ENCODE measurements at regions not wholly inside any gene's neighbourhood (a gene's known extent, or its start where the extent isn't known, plus 50 kb on each side); places are given as distances from the start of the nearest gene placed in this dataset.

GRCh38 chr3:178244733-178245709 lies 291.2 kb upstream of the KCNMB2 start:
- no peak overlapping the region for H3K27ac ChIP-seq
- DNase-seq: no peak
- WGBS, 2 donors: 66 to 71% methylated on average over 11 of the region's 11 CpGs

GRCh38 chr3:178246004-178246403 lies 290.2 kb upstream of the KCNMB2 start:
- no peaks in the 10 kb centered on the region for H3K27me3 ChIP-seq
- WGBS, 2 donors: 85 to 93% methylated on average over 3 of the region's 3 CpGs
- DNase-seq: no peak

More at GRCh38 chr3:178244733-178245709, 291.2 kb upstream of the KCNMB2 start:
- Histone ChIP-seq H3K4me3 (no peak overlapping the region), H3K4me1 (no peaks in the 10 kb centered on the region), H3K27me3 (no peaks in the 10 kb centered on the region), H3K9me3 (no peaks in the 10 kb centered on the region), H3K36me3 (ENCODE audit: low read depth, missing control alignments) (no peaks in the 10 kb centered on the region)
- no peak for TF ChIP-seq POLR2A (IDR thresholded peaks at IDR 0.05)
- TF ChIP-seq CTCF (IDR thresholded peaks at IDR 0.05): no peak
- intact Hi-C loops (cut with DNase I; ENCODE audit: low total_unique reads): no loop called here

GRCh38 chr3:178255315-178255714 lies 280.9 kb upstream of the KCNMB2 start:
- Histone ChIP-seq H3K27me3 (no peaks in the 10 kb centered on the region), H3K4me1 (no peaks in the 10 kb centered on the region), H3K27ac (no peak overlapping the region), H3K9me3 (no peaks in the 10 kb centered on the region), H3K36me3 (ENCODE audit: low read depth, missing control alignments) (no peaks in the 10 kb centered on the region), H3K4me3 (no peak overlapping the region)
- WGBS, 2 donors: 81 to 85% methylated on average over 2 of the region's 2 CpGs
- no peak for TF ChIP-seq POLR2A (IDR thresholded peaks at IDR 0.05)
- TF ChIP-seq CTCF (IDR thresholded peaks at IDR 0.05): no peak
- DNase-seq: no peak
- intact Hi-C loops (cut with DNase I; ENCODE audit: low total_unique reads): no loop called here

More at GRCh38 chr3:178246004-178246403, 290.2 kb upstream of the KCNMB2 start:
- H3K36me3 ChIP-seq (ENCODE audit: low read depth, missing control alignments): no peaks in the 10 kb centered on the region
- intact Hi-C loops (cut with DNase I; ENCODE audit: low total_unique reads): no loop called here
- H3K4me1 ChIP-seq: no peaks in the 10 kb centered on the region
- no peaks in the 10 kb centered on the region for H3K9me3 ChIP-seq
- H3K27ac ChIP-seq: no peak overlapping the region
- TF ChIP-seq POLR2A (IDR thresholded peaks at IDR 0.05) (no peak), CTCF (IDR thresholded peaks at IDR 0.05) (no peak)
- H3K4me3 ChIP-seq: no peak overlapping the region

- Histone ChIP-seq H3K27me3 (no peaks in the 10 kb centered on the region), H3K9me3 (no peaks in the 10 kb centered on the region), H3K36me3 (ENCODE audit: low read depth, missing control alignments) (no peaks in the 10 kb centered on the region), H3K4me1 (no peaks in the 10 kb centered on the region), H3K27ac (no peak overlapping the region), H3K4me3 (no peak overlapping the region)
- TF ChIP-seq CTCF (IDR thresholded peaks at IDR 0.05) (no peak), POLR2A (IDR thresholded peaks at IDR 0.05) (no peak)
- 92% methylated on average over 4 of the region's 4 CpGs for WGBS, 2 donors
- DNase-seq: no peak
- intact Hi-C loops (cut with DNase I; ENCODE audit: low total_unique reads): no loop called here
Measured at GRCh38 chr3:178257491-178257890, 278.7 kb upstream of the KCNMB2 start.

Measured in testis (tissue), 2 donors.